Left cardiac atrium (tissue), 4 donors: ENCODE measurements at regions not wholly inside any gene's neighbourhood (a gene's known extent, or its start where the extent isn't known, plus 50 kb on each side); places are given as distances from the start of the nearest gene placed in this dataset.

Experiments
- ATAC-seq, 2 donors: fragments of 200-7000 bp; cut with Tn5 transposase; one replicate each; pipeline ENCODE4 v1.9.1; 2020; ENCODE audit warnings: mild to moderate bottlenecking in 2 of 2, moderate library complexity in 2 of 2
- DNase-seq: peaks from one replicate; pipeline ENCODE4 v3.0.0-alpha.2; 2020
- intact Hi-C, 2 donors: fragments of 100-400 bp; cut with DNase I; formaldehyde crosslinking; loops; one replicate each; pipeline versions ENCODE4 v1.14.1 to v1.15.1; 2022 to 2023
- donor health status: DM: no; HTN: yes; CAD: no.
- donor health status: DM: no; HTN: yes; CAD: no; lungs with severe emphysema.
- donor health status: DM: yes; HTN: yes; CAD: no.
- donor health status: Dilated cardiomyopathy.

DNA sequence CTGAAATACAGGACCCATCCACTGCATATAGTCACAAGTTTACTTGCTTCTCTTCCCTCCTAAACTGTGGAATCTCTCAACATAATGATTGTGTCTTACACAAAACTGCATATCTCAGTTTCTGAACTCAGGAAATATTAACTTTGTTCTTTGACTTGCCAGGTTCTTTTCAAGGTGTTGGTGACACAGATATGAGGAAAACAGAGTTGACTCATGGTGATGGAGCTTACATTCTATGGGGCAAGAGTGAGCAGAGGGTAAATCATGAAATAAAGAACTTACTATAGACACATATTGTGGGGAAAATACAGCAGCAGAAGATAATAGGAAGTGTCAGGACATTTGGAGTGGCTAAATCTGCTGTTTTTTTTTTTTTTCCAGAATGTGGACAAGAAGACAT lies 72.5 kb upstream of the IGFBP3 start:
- ATAC-seq: no peak
- intact Hi-C loops: no loop called here
- DNase-seq: no peak

DNA sequence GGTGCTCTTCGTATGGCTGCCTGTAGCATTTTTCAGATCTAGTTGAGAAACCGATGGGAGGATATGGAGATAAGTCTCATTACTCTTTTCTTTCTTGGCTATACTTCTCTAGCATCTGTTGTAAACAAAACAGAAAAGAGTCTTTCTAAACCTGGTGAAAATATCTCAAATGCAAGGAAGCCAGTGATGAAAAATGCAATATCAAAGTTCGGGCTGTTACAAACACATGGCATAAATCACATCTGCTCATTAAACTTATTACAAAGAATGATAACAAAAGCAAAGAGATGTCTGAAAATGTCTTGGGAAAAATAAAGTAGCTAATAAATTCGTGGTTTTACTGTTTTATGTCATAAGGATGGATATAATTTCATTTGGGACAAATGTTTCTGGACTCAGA lies 71.8 kb upstream of the IGFBP3 start:
- no peak for ATAC-seq
- intact Hi-C loops: no loop called here
- DNase-seq: no peak

DNA sequence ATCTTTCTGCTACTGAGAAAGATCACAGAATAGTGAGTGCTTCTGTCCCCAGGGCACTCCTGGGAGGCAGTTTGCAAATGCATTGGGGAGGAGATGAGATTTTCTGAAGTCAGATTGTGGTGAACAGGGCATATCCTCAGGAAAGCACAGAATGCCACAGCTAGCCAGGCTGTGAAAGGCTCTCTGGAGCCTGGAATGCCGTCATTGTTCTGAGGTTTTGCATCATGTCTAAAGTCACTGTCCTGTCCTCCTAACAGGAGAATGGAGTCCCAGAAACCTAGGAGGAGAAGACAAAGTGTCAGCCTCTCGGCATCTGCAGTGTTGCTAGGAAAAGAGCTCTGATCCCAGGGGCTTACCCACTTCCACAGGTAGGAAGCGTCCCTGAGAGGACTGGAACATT lies 69.2 kb upstream of the IGFBP3 start:
- DNase-seq (no peak), ATAC-seq (no peak)
- intact Hi-C loops: no loop called here

DNA sequence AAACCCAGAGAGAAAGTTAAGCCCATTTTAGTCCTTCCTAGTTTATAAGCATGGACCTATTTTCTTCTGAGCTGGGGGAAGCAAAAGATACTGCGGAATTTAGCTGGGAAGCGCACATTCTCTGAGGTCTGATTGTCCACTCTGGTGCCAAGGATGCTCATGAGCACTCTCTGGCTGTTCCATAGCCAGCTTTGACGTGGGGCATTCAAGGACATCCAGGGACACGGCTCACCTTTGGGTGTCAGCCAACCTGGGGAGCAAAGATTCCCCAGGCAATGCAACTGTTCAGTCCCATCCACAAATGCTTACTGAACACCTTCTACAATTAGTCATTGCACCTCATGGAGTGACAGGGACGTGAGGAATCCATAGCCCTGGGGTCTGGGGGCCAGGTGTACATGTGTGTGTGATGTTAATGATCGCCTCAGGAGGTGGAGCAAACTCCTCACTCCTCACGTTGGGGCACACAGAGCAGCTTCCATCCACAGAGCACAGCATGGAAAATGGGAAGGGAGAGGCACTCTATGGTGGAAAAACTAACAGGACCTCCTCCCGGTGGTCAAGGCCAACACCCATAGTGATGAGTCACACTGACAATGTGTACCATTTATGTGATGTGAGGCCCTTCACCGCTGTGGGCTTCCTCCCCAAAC lies 67.5 kb upstream of the IGFBP3 start:
- DNase-seq: no peak
- no peak for ATAC-seq
- intact Hi-C loops: no loop called here

DNA sequence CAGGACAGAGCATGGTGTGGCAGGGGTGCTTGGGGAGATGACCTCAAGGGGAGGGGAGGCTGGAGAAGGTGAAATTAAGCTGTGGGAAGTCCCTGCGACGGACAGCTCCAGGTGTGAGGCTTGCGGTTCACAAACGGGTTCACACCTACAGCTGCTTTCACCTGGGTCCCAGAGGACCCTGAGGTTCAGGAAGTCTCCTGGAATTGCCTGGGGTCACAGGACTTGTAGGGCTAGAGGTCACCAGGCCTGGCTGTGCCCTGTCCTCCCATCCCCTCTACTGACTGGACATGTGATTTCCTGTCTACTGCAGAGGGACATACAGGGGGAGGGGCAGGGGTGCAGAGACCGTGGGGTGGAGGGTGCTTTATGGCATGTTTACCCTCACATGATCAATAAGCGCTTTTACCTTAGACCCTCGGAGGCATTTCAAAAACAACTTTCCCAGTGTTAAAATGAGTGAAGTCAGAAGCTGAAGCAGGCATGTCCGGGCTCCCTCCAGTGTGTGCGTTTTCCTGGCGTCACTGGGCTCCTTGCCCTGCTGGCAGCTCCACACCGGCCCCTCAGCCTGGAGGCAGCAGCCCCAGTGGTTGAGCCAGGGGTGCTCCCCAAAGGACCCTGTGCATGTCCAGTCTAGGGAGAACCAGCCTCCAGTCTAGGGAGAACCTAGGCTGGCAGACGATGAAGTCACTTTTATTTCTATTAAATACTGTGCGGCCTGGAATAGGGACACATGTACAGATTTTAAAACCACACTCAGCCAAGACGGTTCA lies 66.6 kb upstream of the IGFBP3 start:
- DNase-seq (no peak), ATAC-seq (no peak)
- intact Hi-C loops: no loop called here

DNA sequence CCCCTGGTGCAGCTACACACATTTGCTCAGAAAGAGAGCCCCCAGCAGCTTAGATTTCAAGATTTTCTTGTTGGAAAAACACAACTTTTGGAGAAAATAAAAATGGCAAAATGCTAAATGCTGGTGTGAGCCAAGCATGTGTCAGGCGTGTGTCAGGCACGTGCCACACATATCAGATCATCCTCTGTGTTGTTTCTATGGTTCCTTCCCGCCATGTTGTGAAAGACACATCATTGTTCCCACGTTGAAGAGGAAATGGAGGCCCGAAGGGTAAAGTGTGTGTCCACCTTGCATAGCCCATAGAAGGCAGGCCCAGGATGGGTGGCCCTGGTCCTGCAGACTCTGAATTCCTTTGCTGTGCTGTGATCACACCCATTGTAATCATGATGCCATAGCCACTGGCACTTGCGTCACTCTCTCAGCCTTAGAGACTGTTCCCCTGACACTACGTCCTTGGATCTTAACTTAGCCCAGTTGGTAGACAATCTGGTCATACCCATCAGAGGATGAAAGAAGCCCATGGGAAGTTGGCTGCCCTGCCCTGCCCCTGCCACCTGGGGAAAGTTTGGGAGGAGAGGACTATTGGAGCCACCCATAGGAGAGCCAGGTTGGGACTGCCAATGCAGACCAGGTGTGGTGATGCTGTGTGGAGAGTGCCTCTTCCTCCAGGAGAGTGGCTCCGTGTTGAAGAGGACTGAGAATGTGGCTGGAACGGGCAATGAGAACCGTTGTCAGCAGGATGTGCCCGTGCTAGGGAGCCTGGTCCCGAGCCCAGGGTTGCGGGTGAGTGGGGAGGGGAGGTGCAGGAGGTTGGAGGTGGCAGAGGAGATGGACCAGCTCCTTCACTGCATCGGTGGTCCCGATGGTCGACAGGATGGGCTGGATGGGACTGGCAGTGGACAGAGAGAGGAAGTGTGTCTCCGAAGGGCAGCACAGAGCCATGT lies 65.6 kb upstream of the IGFBP3 start:
- intact Hi-C loops: no loop called here
- no peak for DNase-seq

DNA sequence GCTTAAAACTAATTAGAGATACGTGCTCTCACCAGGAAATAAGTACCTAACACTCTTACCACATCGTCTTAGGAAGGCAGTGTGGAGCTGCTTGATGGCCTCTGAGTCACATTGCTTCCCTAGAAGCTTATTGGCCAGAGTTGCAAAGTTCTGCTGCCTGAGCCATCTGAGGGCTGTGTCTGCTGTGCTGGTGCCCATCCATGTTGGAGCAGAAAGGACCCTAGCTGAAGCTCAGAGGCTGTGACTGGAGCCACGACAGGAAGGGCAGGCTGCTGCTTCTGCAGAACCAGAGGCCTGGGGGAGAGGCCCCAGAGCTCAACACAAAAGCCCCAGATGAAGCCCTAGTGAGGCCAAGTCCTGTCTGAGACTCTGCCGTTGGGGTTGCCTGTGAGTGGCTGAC lies 64.8 kb upstream of the IGFBP3 start:
- ATAC-seq (no peak), DNase-seq (no peak)
- intact Hi-C loops: no loop called here

More for the DNA sequence above, 65.6 kb upstream of the IGFBP3 start:
- ATAC-seq: no peak

DNA sequence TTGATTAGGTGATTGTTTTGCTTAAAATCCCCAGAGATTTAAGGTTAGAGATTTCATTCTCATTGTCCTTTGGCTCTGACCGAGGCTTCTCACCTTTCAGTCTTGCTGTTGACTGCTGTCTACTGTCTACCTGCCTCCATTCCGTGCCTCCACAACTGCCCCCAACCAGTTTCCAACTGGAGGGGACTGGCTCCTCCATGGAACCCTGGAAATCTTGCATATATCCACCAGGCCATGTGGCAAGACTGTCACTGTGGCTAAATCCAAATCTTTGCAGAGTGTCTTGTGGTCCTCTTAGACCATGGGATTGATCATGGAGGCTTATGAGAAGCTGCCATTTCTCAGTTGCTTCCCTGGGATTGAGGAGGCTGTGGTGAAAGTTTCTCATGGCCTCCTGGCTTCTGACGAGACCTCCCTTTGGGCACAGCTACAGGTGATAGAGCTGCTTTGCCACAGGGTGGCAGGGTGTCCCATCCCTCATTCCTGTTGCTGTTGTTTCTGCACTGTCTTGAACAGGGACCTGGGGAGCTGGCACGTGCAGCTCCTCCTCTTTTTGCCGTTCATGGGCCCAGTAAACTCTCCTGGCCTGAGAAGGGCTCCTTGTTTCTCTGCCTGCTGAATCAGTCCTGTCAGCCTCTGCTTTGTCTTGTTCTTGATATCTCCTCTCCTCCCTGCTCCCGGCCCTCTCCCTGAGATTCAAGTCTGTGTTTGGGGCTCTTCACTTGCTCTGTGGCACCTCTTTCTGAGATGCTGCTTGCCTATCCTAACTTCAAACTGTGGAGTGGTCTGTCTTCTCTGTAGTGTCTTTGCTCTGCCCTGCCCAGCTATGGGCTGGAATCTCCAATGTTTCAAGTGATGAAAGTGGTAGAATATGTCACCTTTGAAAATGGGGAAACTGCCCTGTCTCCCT lies 63.6 kb upstream of the IGFBP3 start:
- DNase-seq (no peak), ATAC-seq (peak in 1 of 2 donors; percentile 20)
- intact Hi-C loops: no loop called here

DNA sequence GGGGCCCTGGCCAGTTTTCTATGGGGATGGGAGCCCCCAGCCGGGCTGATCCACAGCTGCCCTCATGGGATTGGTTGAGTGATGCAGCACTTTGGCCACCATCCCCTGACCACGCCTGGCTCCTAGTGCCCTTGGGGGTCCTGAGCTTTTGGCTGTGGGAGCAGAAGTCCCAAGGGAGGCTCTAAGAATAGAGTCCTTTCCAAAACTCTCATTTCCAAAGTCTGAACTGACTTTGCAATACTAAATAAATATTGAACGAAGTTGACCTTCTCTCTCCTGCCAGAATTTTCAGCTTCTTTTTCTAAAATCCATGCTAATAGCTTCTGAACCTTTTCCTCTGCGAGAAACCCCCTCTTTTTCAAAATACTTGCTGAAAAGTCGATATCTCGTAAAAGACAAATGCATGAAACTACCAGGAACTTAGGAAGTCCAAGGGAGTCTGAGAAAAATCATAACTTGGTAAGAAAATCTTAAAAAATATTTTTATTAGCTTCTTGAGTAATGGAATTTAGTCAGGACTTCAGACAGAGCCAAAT lies 62.7 kb upstream of the IGFBP3 start:
- intact Hi-C loops: no loop called here
- ATAC-seq: peak in 1 of 2 donors; percentile 64
- DNase-seq: no peak

DNA sequence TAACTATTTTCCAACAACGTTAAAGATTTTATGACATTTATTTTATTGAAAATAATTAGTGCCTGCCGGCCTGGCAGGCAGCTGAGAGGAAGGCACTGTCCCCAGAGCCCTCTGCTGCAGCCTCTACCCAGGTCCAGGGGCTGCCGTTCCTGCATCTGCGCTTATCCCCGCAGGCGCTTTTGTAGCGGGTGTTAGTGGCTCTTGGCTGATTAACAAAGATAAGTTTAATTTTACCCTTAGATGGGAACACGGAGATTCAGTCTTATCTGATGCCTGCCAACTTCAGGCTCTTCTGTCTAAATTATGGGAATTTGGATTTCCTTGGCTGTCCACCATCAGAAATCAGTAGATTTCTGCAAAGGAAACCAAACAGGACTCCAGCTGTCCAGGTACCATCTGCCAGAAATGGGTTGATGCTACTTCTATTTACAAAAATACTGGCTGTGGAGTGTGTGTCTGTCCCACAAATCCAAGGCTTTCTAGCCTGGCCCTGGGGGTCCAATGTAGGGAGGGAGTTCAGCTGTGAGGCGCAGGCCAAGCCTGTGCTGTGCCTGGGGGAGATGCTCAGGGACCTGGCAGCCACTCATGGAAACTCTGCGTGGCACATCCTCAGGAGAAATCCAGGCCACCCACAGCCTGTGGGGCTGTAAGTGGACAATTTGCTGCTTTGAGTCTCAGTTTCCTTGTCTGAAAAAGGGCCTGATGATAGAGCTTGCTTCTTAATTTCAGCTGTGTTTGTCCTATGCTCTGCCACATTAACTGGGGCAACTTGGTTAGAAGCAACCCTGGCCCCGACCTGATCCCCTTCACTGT lies 62.0 kb upstream of the IGFBP3 start:
- DNase-seq (no peak), ATAC-seq (peak in 1 of 2 donors; percentile 9)
- intact Hi-C loops: no loop called here

DNA sequence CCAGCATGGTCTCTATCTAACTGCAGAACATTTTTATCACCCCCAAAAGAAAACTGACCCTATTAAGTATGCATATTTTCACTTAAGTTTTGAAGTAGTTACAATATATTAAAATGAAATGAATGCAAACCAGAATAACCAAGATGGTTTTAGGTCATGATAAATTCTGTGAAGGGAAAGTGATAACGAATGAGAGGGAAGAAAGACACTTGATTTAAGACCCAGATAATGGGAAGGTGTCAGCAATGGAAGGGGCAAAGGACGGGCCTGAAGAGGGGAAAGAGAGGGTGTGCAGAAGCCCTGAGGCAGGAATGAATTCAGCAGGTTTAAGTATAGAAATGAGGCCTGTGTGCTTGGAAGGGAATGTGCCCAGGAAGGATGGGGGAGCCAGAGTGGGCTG lies 61.1 kb upstream of the IGFBP3 start:
- DNase-seq (no peak), ATAC-seq (no peak)
- intact Hi-C loops: no loop called here

DNA sequence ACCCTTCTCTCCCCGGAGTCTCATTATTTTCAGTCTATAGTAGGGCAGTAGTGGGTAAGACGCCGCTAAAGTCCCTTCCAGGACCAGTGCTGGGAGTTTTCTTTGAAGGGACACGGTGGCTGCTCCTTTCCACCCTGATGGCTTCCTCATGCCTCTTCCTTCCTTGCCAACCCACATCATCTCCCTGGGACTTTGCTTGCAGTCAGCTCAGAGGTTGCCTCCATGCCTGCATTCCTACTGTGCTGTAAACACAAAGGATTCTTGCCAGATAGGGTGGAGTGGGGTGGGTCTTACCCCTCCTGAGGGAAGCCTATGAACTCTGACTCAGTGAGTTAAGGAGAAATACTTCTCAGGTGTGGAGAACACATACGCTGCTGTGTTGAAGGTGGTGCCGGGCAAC lies 59.9 kb upstream of the IGFBP3 start:
- intact Hi-C loops: no loop called here
- ATAC-seq (no peak), DNase-seq (no peak)

DNA sequence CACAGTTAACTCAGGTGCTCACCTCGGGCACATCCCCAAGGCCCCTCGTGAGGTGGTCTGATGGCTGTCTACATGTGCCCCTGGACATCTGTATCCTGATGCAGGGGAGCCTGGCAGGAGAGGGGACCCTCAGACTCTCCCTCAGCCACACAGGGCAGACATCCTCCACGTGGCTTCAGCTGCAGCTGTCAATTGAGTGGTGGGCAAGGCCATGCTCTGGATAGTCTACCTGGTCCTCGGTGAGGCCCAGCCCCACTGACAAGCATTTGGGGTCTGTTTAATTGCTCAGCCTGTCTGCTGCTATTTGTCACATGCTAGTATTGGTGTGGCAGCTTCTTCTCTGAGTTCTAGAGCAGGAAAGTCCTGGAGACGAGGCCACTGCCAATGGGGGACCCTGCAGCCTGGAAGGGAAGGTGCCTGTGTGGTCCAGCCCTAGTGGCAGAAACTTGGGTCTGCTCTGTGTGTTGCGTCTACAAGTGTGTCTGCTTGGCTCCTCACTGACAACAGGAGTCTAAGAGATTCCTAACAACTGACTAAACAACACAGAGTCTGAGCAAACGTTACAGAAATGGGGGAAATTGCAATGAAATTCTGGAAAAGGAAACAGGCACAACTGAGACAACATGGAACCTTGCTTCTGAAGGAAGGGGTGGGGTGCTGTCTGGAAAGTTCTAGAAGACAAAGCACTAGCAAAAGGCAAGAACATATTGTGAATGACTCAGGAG lies 59.3 kb upstream of the IGFBP3 start:
- no peak for ATAC-seq
- intact Hi-C loops: no loop called here
- DNase-seq: no peak

DNA sequence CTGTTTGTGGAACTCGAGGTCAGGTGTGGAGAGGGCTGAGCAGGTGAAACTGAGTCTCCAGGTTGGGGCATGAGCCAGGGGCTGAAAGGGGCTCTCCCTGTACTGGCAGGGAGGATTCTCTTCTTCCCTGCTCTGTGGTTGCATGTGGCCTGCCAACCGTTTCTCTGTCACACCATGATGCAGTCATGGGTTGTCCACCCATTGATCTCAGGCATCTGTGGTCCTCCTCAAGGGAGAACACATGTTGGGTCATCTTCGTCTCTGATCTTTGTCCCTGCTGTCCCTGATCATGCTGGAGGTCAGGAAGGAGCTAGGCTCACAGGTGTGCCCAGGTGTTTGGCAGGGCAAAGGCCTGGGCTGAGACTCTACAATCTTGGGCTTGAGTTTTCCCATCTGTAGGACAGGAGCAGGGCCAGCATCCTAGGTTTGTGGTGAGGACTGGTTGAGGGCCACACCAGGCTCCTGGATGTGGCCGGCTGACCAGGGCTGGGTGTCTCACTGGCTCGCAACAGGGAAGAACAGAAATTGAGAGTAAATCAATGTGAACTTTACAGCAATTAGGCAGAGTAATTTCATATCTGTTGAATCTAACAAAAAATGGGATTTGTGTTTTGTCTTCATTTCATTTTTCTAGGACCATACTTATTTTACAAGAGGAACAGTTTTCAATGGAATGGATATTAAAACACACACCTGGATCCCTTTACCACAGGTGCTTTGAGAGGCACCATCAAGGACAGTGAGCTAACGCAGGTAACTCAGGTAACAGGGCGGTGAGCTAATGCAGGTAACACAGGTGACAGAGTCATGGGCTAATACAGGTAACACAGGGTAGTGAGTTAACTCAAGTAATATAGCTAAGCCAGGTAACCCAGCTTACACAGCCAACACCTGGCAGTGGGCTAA lies 58.5 kb upstream of the IGFBP3 start:
- intact Hi-C loops: no loop called here
- no peak for DNase-seq
- ATAC-seq: no peak

DNA sequence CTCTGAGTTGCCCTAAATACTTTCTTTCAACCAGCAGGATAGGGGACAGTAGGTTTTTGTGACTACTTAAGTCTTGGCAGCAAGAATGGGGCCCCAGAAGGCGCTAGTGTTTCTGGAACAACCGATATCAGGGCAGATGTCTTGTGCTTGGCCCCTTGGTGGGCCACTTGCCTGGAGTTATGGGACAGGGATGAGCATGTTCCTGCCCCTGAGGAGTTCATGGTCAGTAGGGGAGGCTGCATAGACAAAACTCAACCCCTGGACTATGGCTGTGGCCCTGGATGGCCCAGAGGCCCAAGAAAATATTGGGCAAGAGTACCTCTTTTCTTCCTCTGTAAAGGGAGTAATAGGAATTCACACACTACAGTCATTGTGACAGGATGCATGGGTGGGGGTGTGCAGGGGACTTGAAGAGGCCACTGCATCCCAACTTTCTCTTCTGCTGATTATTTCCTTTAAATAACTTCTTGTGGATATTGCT lies 57.7 kb upstream of the IGFBP3 start:
- intact Hi-C loops: no loop called here
- no peak for DNase-seq
- ATAC-seq: no peak

DNA sequence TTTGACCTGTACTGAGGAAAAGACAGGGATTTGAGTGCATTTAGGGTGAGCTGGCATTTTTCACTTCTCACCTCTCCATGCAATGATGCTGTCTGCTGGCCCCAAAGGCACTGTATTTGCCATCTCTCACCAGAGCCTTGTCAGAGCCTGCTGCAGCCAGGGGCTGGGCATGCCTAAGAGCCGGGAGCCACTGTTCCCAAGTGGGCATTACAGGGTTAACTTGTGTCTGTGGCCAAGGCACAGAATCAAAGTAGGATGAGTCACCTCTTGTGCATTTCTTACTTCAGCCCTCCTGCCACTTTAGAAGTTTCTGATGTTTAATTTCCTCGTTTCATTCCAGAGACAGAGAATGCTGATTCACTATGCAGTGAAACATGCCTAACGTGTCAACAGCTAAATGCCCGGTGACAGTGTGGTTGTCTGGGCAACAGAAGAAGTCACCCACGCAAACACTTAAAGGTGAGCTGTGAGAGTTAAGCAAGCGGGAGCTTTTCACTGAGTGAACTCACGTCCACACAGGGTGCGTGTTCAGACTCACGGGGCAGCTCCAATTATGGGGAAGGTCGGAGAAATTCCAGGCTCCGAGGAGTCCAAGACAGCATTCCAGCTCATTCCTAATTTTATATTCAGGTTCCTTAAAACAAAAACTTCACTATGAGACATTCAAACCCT lies 57.1 kb upstream of the IGFBP3 start:
- intact Hi-C loops: no loop called here
- ATAC-seq (peak; percentile 42 to 81), DNase-seq (peak; percentile 36)
